ENCODE measurements at regions not wholly inside any gene's neighbourhood (a gene's known extent, or its start where the extent isn't known, plus 50 kb on each side); places are given as distances from the start of the nearest gene placed in this dataset.

GRCh38 chr7:9937944-9938631, 1035.6 kb upstream of the PHF14 start:
- Histone ChIP-seq H3K4me3 (ENCODE audit: low read length in 2 of 2) (no peak overlapping the region), H3K9me3 (ENCODE audit: control insufficient read depth, low read length) (no peaks in the 10 kb centered on the region), H3K36me3 (ENCODE audit: control insufficient read depth in 1 of 2, insufficient read depth in 2 of 2, low read length in 1 of 2) (no peaks in the 10 kb centered on the region), H3K27ac (ENCODE audit: low read depth in 1 of 2, low read length in 2 of 2) (no peak overlapping the region), H3K27me3 (ENCODE audit: control insufficient read depth in 1 of 2, insufficient read depth in 2 of 2, low read length in 1 of 2) (no peaks in the 10 kb centered on the region), H3K4me1 (ENCODE audit: control insufficient read depth in 1 of 2, insufficient read depth in 2 of 2, low read length in 2 of 2) (no peaks in the 10 kb centered on the region)
- no peak for ATAC-seq (ENCODE audit: low FRiP score)
- intact Hi-C loops (cut with DNase I) = no loop called here
- WGBS, 2 donors = 64 to 73% methylated on average over 2 of the region's 2 CpGs
- DNase-seq = no peak

GRCh38 chr7:9939176-9939575, 1034.5 kb upstream of the PHF14 start:
- intact Hi-C loops (cut with DNase I) = no loop called here
- ATAC-seq (ENCODE audit: low FRiP score) (no peak), DNase-seq (no peak)
- Histone ChIP-seq H3K4me1 (ENCODE audit: control insufficient read depth in 1 of 2, insufficient read depth in 2 of 2, low read length in 2 of 2) (no peaks in the 10 kb centered on the region), H3K36me3 (ENCODE audit: control insufficient read depth in 1 of 2, insufficient read depth in 2 of 2, low read length in 1 of 2) (no peaks in the 10 kb centered on the region), H3K27me3 (ENCODE audit: control insufficient read depth in 1 of 2, insufficient read depth in 2 of 2, low read length in 1 of 2) (no peaks in the 10 kb centered on the region), H3K4me3 (ENCODE audit: low read length in 2 of 2) (no peak overlapping the region), H3K9me3 (ENCODE audit: control insufficient read depth, low read length) (no peaks in the 10 kb centered on the region), H3K27ac (ENCODE audit: low read depth in 1 of 2, low read length in 2 of 2) (no peak overlapping the region)

GRCh38 chr7:9945131-9945530, 1028.5 kb upstream of the PHF14 start:
- Histone ChIP-seq H3K4me3 (ENCODE audit: low read length in 2 of 2) (no peak overlapping the region), H3K4me1 (ENCODE audit: control insufficient read depth in 1 of 2, insufficient read depth in 2 of 2, low read length in 2 of 2) (no peaks in the 10 kb centered on the region), H3K27ac (ENCODE audit: low read depth in 1 of 2, low read length in 2 of 2) (no peak overlapping the region), H3K27me3 (ENCODE audit: control insufficient read depth in 1 of 2, insufficient read depth in 2 of 2, low read length in 1 of 2) (no peaks in the 10 kb centered on the region), H3K36me3 (ENCODE audit: control insufficient read depth in 1 of 2, insufficient read depth in 2 of 2, low read length in 1 of 2) (no peaks in the 10 kb centered on the region), H3K9me3 (ENCODE audit: control insufficient read depth, low read length) (no peaks in the 10 kb centered on the region)
- DNase-seq (no peak), ATAC-seq (ENCODE audit: low FRiP score) (no peak)
- intact Hi-C loops (cut with DNase I) = no loop called here

GRCh38 chr7:9945857-9946256, 1027.8 kb upstream of the PHF14 start:
- no peaks in the 10 kb centered on the region for H3K4me1 ChIP-seq (ENCODE audit: control insufficient read depth in 1 of 2, insufficient read depth in 2 of 2, low read length in 2 of 2)

GRCh38 chr7:9955138-9955537, 1018.5 kb upstream of the PHF14 start:
- no peak overlapping the region for H3K4me3 ChIP-seq (ENCODE audit: low read length in 2 of 2)
- no peak for DNase-seq
- WGBS, 2 donors = 82 to 84% methylated on average over 2 of the region's 2 CpGs
- ATAC-seq (ENCODE audit: low FRiP score) = no peak
- no peaks in the 10 kb centered on the region for H3K4me1 ChIP-seq (ENCODE audit: control insufficient read depth in 1 of 2, insufficient read depth in 2 of 2, low read length in 2 of 2)
- H3K27me3 ChIP-seq (ENCODE audit: control insufficient read depth in 1 of 2, insufficient read depth in 2 of 2, low read length in 1 of 2) = no peaks in the 10 kb centered on the region
- no peaks in the 10 kb centered on the region for H3K36me3 ChIP-seq (ENCODE audit: control insufficient read depth in 1 of 2, insufficient read depth in 2 of 2, low read length in 1 of 2)
- H3K27ac ChIP-seq (ENCODE audit: low read depth in 1 of 2, low read length in 2 of 2) = peak overlapping the region in 1 of 2 donors; percentile 33
- intact Hi-C loops (cut with DNase I) = no loop called here
- H3K9me3 ChIP-seq (ENCODE audit: control insufficient read depth, low read length) = no peaks in the 10 kb centered on the region

More at GRCh38 chr7:9945857-9946256, 1027.8 kb upstream of the PHF14 start:
- intact Hi-C loops (cut with DNase I) = no loop called here
- no peak overlapping the region for H3K4me3 ChIP-seq (ENCODE audit: low read length in 2 of 2)
- ATAC-seq (ENCODE audit: low FRiP score) (no peak), DNase-seq (no peak)
- H3K36me3 ChIP-seq (ENCODE audit: control insufficient read depth in 1 of 2, insufficient read depth in 2 of 2, low read length in 1 of 2) = no peaks in the 10 kb centered on the region
- H3K9me3 ChIP-seq (ENCODE audit: control insufficient read depth, low read length) = no peaks in the 10 kb centered on the region
- no peaks in the 10 kb centered on the region for H3K27me3 ChIP-seq (ENCODE audit: control insufficient read depth in 1 of 2, insufficient read depth in 2 of 2, low read length in 1 of 2)
- no peak overlapping the region for H3K27ac ChIP-seq (ENCODE audit: low read depth in 1 of 2, low read length in 2 of 2)
- 63 to 88% methylated on average over 2 of the region's 2 CpGs for WGBS, 2 donors

GRCh38 chr7:9958486-9958885, 1015.2 kb upstream of the PHF14 start:
- ATAC-seq (ENCODE audit: low FRiP score) = no peak
- 54 to 59% methylated on average over 5 of the region's 5 CpGs for WGBS, 2 donors
- intact Hi-C loops (cut with DNase I) = no loop called here
- H3K4me3 ChIP-seq (ENCODE audit: low read length in 2 of 2) = no peak overlapping the region
- no peaks in the 10 kb centered on the region for H3K36me3 ChIP-seq (ENCODE audit: control insufficient read depth in 1 of 2, insufficient read depth in 2 of 2, low read length in 1 of 2)
- H3K9me3 ChIP-seq (ENCODE audit: control insufficient read depth, low read length) = no peaks in the 10 kb centered on the region
- H3K27ac ChIP-seq (ENCODE audit: low read depth in 1 of 2, low read length in 2 of 2) = no peak overlapping the region
- no peaks in the 10 kb centered on the region for H3K27me3 ChIP-seq (ENCODE audit: control insufficient read depth in 1 of 2, insufficient read depth in 2 of 2, low read length in 1 of 2)
- H3K4me1 ChIP-seq (ENCODE audit: control insufficient read depth in 1 of 2, insufficient read depth in 2 of 2, low read length in 2 of 2) = no peaks in the 10 kb centered on the region
- DNase-seq = no peak

GRCh38 chr7:9960460-9960859, 1013.2 kb upstream of the PHF14 start:
- Histone ChIP-seq H3K36me3 (ENCODE audit: control insufficient read depth in 1 of 2, insufficient read depth in 2 of 2, low read length in 1 of 2) (no peaks in the 10 kb centered on the region), H3K27me3 (ENCODE audit: control insufficient read depth in 1 of 2, insufficient read depth in 2 of 2, low read length in 1 of 2) (no peaks in the 10 kb centered on the region), H3K4me1 (ENCODE audit: control insufficient read depth in 1 of 2, insufficient read depth in 2 of 2, low read length in 2 of 2) (no peaks in the 10 kb centered on the region), H3K4me3 (ENCODE audit: low read length in 2 of 2) (no peak overlapping the region), H3K9me3 (ENCODE audit: control insufficient read depth, low read length) (no peaks in the 10 kb centered on the region), H3K27ac (ENCODE audit: low read depth in 1 of 2, low read length in 2 of 2) (no peak overlapping the region)
- intact Hi-C loops (cut with DNase I) = no loop called here
- WGBS, 2 donors = 21 to 40% methylated on average over 3 of the region's 3 CpGs
- DNase-seq = no peak
- ATAC-seq (ENCODE audit: low FRiP score) = no peak

GRCh38 chr7:9961161-9961922, 1012.3 kb upstream of the PHF14 start:
- Histone ChIP-seq H3K4me3 (ENCODE audit: low read length in 2 of 2) (no peak overlapping the region), H3K27me3 (ENCODE audit: control insufficient read depth in 1 of 2, insufficient read depth in 2 of 2, low read length in 1 of 2) (no peaks in the 10 kb centered on the region), H3K4me1 (ENCODE audit: control insufficient read depth in 1 of 2, insufficient read depth in 2 of 2, low read length in 2 of 2) (no peaks in the 10 kb centered on the region), H3K9me3 (ENCODE audit: control insufficient read depth, low read length) (no peaks in the 10 kb centered on the region), H3K27ac (ENCODE audit: low read depth in 1 of 2, low read length in 2 of 2) (no peak overlapping the region), H3K36me3 (ENCODE audit: control insufficient read depth in 1 of 2, insufficient read depth in 2 of 2, low read length in 1 of 2) (no peaks in the 10 kb centered on the region)
- DNase-seq (no peak), ATAC-seq (ENCODE audit: low FRiP score) (no peak)
- intact Hi-C loops (cut with DNase I) = no loop called here
- WGBS, 2 donors = 87 to 88% methylated on average over 5 of the region's 5 CpGs

- no peak for DNase-seq
- intact Hi-C loops (cut with DNase I) = no loop called here
- H3K27me3 ChIP-seq (ENCODE audit: control insufficient read depth in 1 of 2, insufficient read depth in 2 of 2, low read length in 1 of 2) = no peaks in the 10 kb centered on the region
- no peak for ATAC-seq (ENCODE audit: low FRiP score)
- H3K36me3 ChIP-seq (ENCODE audit: control insufficient read depth in 1 of 2, insufficient read depth in 2 of 2, low read length in 1 of 2) = no peaks in the 10 kb centered on the region
- no peak overlapping the region for H3K27ac ChIP-seq (ENCODE audit: low read depth in 1 of 2, low read length in 2 of 2)
- H3K4me3 ChIP-seq (ENCODE audit: low read length in 2 of 2) = no peak overlapping the region
- H3K9me3 ChIP-seq (ENCODE audit: control insufficient read depth, low read length) = no peaks in the 10 kb centered on the region
- WGBS, 2 donors = 53 to 58% methylated on average over 4 of the region's 4 CpGs
- no peaks in the 10 kb centered on the region for H3K4me1 ChIP-seq (ENCODE audit: control insufficient read depth in 1 of 2, insufficient read depth in 2 of 2, low read length in 2 of 2)
Measured at GRCh38 chr7:9962742-9963141, 1010.9 kb upstream of the PHF14 start.

Data from aorta (tissue), 5 donors.